ENCODE measurements at regions not wholly inside any gene's neighbourhood (a gene's known extent, or its start where the extent isn't known, plus 50 kb on each side); places are given as distances from the start of the nearest gene placed in this dataset.

DNA sequence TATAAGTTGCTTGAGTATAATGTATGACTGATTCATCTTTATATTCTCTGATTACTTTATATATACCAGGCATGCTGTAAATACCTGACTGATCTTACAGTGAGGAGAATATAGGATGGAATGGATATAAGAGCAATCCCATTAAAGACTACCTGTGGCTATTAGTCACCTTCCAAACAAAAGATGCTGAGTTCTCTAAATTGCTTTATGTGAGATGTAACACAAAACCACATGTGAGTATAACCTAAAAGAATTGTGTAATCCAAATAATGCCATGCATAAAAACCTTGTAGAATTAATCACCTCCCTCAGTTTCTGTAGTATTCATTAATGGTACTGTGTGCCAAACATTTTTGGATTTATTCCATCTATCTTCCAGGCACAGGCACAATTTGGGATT, 134.6 kb upstream of the LRRC7 start:
- no peak for TF ChIP-seq POLR2AphosphoS5 (IDR thresholded peaks at IDR 0.05)
- no peak for TF ChIP-seq EP300 (IDR thresholded peaks at IDR 0.05)
- TF ChIP-seq, protein P1, sequence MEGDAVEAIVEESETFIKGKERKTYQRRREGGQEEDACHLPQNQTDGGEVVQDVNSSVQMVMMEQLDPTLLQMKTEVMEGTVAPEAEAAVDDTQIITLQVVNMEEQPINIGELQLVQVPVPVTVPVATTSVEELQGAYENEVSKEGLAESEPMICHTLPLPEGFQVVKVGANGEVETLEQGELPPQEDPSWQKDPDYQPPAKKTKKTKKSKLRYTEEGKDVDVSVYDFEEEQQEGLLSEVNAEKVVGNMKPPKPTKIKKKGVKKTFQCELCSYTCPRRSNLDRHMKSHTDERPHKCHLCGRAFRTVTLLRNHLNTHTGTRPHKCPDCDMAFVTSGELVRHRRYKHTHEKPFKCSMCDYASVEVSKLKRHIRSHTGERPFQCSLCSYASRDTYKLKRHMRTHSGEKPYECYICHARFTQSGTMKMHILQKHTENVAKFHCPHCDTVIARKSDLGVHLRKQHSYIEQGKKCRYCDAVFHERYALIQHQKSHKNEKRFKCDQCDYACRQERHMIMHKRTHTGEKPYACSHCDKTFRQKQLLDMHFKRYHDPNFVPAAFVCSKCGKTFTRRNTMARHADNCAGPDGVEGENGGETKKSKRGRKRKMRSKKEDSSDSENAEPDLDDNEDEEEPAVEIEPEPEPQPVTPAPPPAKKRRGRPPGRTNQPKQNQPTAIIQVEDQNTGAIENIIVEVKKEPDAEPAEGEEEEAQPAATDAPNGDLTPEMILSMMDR (IDR thresholded peaks at IDR 0.05): no peak
- no peak for TF ChIP-seq POLR2A (IDR thresholded peaks at IDR 0.05)

Data from sigmoid colon (tissue), 4 donors.